ENCODE measurements at regions not wholly inside any gene's neighbourhood (a gene's known extent, or its start where the extent isn't known, plus 50 kb on each side); places are given as distances from the start of the nearest gene placed in this dataset.

- peak; percentile 7 for DNase-seq
These were observed 417.3 kb downstream of the SNAPC1 start for GRCh38 chr14:62179367-62180018.

- DNase-seq, result no peak
These were observed 419.4 kb downstream of the SNAPC1 start for GRCh38 chr14:62181591-62181990.

DNA sequence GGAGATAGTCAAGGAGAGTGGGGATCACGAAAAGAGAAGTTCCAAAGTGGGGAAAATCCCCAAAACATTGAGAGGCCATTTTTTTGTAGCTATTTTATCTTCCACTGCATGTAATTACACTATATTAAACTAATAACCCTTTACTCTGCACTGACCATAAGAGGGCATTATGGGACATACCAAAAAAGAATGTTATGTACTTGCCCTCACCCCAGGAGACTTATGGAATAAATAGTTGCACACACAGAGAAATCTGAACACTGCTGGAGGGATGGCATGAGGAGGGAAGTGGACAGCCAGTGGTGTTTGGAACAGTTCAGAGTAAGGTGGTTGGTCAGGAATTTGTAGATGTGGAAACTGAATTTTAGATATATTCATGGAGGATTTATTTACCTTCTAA is 422.9 kb downstream of the SNAPC1 start:
- no peak for DNase-seq

DNA sequence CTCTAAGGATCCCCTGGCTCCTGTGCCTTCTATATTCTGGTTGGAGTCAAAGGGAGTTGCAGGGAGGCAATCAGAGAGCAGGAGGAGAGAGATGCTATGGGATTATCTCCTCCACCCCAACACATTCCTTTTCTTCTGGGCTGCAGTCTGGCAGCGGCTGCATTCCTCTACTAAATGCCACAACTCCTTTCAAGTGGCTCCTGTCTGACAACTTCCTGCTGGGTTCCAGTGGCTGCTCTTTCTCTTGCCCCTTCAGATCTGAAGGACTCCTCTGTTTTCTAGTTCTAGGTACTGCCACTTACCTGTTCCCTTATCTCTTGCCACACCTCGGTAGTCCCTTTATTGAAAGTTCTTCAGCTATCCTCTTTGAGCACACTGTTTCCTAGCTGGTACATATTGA is 425.0 kb downstream of the SNAPC1 start:
- no peak for DNase-seq

DNA sequence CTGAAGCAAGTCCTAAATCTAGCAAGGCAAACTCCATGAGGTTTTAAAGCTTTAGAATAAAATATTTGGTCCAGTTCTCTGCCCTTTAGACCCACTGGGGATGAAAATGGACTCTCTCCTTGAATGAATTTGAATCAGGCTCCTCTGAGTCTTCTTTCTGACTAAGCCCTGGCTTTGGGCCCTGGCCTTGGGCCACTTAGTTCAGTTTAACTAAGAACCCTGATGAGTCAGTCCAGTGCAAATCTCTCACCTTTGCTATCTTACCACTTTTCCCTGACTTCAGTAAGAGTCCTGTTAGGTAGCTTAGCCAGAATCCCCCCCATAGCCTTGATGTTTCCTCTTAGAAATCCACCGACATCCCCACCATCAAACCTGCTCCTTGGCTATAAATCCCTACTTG is 427.5 kb downstream of the SNAPC1 start:
- no peak for DNase-seq

DNA sequence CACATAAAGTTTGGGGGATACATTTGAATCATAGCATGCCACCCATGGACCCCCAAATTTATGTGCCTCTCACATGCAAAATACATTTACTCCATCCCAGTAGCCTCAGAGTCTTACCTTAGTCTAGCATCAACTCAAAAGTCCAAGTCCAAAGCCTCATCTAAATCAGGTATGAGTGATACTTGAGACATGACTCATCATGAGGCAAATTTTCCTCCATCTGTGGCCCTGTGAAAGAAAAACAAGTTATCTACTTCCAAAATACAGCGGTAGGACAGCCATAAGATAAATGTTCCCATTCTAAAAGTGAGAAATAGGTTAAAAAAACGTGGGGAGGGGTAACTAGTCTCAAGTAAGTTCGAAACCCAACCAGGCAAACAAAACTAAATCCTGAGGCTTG is 444.2 kb downstream of the SNAPC1 start:
- no peak for DNase-seq

DNA sequence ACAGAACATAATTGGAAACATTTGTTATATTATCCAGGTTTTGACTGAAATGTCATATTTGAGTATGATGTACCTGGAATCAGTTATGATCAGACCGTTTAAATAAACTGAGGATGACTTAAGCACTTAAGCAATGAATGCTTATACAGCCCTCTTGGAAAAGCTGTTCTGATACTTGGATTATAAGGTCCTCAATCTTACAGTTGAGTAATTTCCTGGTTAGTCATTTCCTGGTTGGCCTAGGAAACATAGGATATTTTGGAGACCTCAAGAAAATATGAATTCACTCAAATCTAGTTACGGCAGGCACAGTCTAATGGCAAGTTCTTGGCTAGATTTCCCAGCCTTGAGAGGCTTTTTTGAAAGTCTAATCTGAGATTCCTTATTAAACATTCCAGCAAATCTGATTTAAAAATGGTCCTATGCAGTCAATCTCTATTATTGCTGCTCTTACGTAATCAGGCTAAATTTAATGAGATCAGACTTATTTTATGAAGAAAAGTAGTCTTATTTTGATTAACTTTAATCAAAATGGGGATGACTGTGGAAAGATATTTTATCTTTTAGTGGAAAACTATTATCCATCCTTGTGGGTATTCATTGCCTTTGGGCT is 447.2 kb downstream of the SNAPC1 start:
- no peak for DNase-seq

DNA sequence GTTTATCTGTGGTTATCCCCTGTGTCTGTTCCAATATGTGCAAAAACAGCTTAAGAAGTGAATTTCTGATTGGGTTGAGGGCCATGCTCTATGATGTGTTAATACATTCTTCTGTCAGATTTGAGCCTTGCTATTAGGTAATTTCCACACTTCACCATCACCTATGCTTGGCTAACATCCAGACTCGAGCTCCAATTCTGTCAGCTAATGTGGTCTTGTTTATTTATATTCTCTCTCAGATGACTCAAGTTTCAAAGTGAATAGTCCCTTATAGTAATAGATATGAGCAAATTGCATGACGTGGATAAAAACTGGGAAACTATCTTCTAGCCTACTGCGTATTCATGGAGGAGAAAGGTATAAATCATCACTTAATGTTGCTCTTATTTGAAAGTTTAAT is 451.3 kb downstream of the SNAPC1 start:
- no peak for DNase-seq

- no peak for DNase-seq
These were observed 453.9 kb downstream of the SNAPC1 start for GRCh38 chr14:62216121-62216520.

DNA sequence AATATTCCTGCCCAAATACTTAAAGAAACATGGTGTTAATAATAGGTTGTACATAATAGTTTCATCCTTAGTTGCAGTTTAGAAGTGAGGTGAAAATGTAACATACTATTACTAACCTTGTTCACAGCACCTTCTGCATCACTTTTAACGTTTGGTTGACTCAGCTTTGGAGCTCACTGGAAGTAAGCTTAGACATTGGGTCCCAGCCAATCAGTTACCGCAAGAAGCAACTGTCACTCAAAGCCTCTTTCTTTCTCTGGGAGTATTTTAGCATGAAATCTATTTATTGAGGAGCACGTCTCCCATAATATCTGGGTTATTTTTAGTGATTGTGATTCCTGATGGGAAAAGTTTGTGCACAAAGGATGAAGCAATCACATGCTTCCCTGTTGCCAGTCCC is 472.6 kb downstream of the SNAPC1 start:
- no peak for DNase-seq

DNA sequence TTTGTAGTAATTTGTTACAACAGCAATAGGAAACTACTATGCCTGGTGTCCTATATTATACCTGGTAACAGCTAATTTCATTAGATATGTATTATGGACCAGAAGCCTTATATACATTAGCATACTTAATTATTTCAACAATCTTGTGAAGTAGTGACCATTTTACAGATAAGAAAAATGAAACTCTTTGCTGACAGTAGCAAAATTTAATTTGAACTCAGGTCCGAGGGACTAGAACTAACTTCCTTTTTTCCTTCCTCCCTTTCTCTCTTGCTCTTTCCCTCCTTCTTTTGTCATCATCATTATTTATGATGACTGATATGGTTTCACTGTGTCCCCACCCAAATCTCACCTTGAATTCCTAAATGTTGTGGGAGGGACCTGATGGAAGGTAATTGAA is 482.0 kb downstream of the SNAPC1 start:
- DNase-seq, result no peak

DNA sequence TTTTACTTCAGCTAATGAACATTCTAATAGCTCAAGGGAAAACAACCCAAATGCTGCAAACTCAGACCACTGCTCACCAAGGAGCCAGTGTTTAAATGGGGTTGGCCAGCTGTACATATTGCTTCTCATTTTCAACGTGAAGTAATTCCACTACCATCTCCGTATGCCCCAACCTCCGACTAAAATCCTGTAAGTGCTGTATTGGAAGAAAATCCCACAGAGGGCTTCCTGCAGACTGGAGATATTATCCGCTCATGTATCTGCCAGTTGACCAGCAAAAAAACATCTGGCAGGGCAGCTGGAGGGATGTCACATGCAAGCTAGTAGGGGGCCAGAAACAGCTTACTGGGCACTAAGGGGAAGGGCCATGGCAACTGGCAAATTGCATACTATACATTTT is 485.0 kb downstream of the SNAPC1 start:
- DNase-seq, result no peak

DNA sequence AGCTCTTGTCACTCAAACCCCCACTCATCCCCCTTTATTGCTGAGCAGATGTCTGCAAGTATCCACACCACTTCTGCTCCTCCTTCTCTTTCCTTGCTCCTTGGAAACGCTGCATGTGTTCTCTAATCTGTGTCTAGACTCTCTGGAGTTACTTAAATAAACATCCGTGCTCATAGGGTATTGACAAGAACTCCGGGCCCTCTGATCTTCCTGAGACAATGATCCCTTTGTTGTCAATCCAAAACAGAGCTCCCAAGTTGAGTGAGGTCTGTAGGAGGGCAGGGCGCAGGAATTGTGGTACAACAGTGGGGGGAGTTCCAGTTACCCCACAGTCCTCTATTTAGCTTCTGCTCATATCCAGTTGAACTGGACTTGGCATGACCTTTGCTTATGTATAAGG is 489.0 kb downstream of the SNAPC1 start:
- no peak for DNase-seq

DNA sequence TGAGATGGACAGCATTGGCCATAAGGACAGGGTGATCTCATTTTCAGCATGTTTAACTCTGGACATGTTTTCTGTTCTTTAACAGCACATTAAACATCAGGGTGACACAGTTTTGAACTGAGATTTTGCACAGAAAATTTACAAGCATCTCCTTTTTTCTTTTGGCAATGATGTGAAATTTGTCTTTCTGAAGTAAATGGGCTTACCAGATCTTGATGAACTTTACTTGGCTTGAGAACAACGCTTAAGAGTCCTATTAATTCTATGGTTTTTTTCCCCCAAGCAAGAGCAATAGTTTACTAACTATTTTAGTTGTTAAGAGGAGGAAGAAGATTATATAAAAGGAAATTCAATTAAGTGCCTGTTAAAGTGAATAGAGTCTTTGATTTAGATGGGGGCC is 491.0 kb downstream of the SNAPC1 start:
- no peak for DNase-seq

- no peak for DNase-seq
These were observed 491.7 kb downstream of the SNAPC1 start for GRCh38 chr14:62253911-62254310.

GRCh38 chr14:62269204-62269603 is 507.0 kb downstream of the SNAPC1 start:
- no peak for DNase-seq

- DNase-seq, result no peak
These were observed 508.0 kb downstream of the SNAPC1 start for GRCh38 chr14:62270236-62270635.

DNA sequence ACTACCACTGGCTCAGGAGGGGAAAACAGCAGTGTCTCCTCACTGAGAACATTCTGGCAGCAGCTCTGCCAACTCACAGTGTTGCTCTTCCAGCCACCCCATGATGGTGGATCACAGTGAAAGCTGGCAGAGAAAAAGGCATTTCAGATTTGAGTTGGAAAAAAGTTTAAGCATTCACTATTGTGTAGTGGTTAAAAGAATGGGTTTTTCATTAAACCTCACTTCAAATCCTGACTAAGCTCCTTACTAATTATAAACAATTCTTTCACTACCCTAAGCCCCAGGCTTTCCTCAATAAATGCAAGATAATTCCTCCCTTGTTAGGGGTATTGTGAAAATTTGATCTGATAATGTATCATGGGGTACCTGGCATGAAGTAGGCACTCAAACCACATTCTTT is 518.1 kb downstream of the SNAPC1 start:
- no peak for DNase-seq

- DNase-seq, result no peak
These were observed 521.6 kb downstream of the SNAPC1 start for GRCh38 chr14:62283837-62284236.

GRCh38 chr14:62289471-62289870 is 527.3 kb downstream of the SNAPC1 start:
- DNase-seq, result no peak

DNA sequence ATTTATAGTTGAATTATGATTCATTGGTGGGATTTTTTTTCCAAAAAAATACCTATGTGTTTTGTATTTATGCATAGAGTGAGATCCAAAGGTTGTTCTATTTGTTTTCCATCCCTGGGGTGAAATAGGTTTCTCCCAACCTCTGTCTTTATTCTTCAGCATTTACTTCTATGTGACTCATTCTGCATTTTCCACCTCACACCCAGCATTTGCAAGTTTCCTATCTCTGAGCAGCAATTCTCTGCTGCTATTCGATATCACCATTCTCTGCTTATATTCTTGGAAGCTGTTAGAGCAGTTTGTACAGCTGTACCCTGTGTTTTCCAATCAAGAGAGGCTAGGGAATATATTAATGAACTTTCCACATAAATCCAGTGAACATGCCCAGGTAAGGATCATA is 538.9 kb downstream of the SNAPC1 start:
- DNase-seq, result no peak

GRCh38 chr14:62301911-62302310 is 539.7 kb downstream of the SNAPC1 start:
- DNase-seq, result no peak

GRCh38 chr14:62303437-62303836 is 541.2 kb downstream of the SNAPC1 start:
- no peak for DNase-seq

- no peak for DNase-seq
These were observed 542.0 kb downstream of the SNAPC1 start for GRCh38 chr14:62304257-62304656.

- DNase-seq, result no peak
These were observed 545.6 kb downstream of the SNAPC1 start for GRCh38 chr14:62307844-62308243.
